ENCODE measurements at regions not wholly inside any gene's neighbourhood (a gene's known extent, or its start where the extent isn't known, plus 50 kb on each side); places are given as distances from the start of the nearest gene placed in this dataset.

DNA sequence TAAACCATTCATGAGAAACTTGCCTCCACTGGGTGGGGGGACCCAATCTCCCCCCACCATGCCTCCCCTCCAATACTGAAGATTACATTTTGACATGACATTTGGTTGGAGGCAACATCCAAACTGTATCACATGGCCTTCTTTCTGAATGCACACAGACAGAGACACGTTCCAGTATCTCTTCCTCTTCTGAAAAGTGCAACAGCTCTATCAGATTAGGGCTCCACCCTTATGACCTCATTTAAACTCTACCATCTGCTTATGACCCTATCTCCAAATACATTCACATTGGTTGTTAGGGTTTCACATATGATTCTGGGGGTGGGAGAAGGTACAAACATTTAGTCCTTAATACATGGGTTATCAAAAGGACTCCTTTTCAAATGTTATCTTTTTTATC is 481.8 kb upstream of the NFIA start:
- Histone ChIP-seq H3K23ac (ENCODE audit: insufficient read length) (no peak overlapping the region), H2BK12ac (ENCODE audit: low read depth, low read length) (no peak overlapping the region), H4K5ac (ENCODE audit: insufficient read length, low read depth, low read length) (no peak overlapping the region), H3K27me3 (replicated peaks in 1 of 4; ENCODE audit: control insufficient read depth in 3 of 4, extremely low read depth in 1 of 4, insufficient read depth in 3 of 4, low read length in 3 of 4) (no peaks in the 10 kb centered on the region), H3K56ac (replicated peaks; ENCODE audit: insufficient read length, low read depth, low read length) (no peak overlapping the region), H3K4me3 (ENCODE audit: extremely low read depth in 1 of 4, insufficient read depth in 2 of 4, low read depth in 3 of 4, low read length in 4 of 4) (no peak overlapping the region), H3K79me1 (ENCODE audit: low read depth, low read length) (no peaks in the 10 kb centered on the region), H2BK5ac (ENCODE audit: low read depth, low read length) (no peak overlapping the region), H3K4me2 (ENCODE audit: insufficient read depth in 1 of 2, low read depth in 2 of 2, low read length in 2 of 2) (no peak overlapping the region), H3K18ac (ENCODE audit: extremely low read depth, low read length) (no peak overlapping the region), H2BK20ac (ENCODE audit: low read length) (no peak overlapping the region), H4K20me1 (replicated peaks in 1 of 2; ENCODE audit: control insufficient read depth in 1 of 2, insufficient read depth in 2 of 2, low read length in 2 of 2) (no peaks in the 10 kb centered on the region), H3K9ac (replicated peaks in 1 of 4; ENCODE audit: extremely low read depth in 1 of 4, low read depth in 3 of 4, low read length in 3 of 4) (no peak overlapping the region), H2BK15ac (ENCODE audit: low read length) (no peak overlapping the region), H3K36me3 (ENCODE audit: control insufficient read depth in 2 of 4, insufficient read depth in 4 of 4, low read length in 3 of 4) (no peaks in the 10 kb centered on the region), H3K4ac (replicated peaks; ENCODE audit: insufficient read length, low read depth, low read length) (no peak overlapping the region), H4K91ac (replicated peaks; ENCODE audit: insufficient read length, low read length) (no peak overlapping the region), H4K8ac (ENCODE audit: extremely low read depth, insufficient read depth, low read length) (no peak overlapping the region), H3K23me2 (ENCODE audit: low read depth, low read length) (no peaks in the 10 kb centered on the region; the same call in 1 of the 2 replicates), H3K79me2 (ENCODE audit: control insufficient read depth in 1 of 2, insufficient read depth in 2 of 2, low read length in 2 of 2) (no peaks in the 10 kb centered on the region), H2AK5ac (ENCODE audit: low read depth, low read length) (no peak overlapping the region), H2AFZ (ENCODE audit: low read length) (no peak overlapping the region), H3K9me3 (ENCODE audit: insufficient read depth in 2 of 2, low read depth in 1 of 2, low read length in 1 of 2) (peaks cover 0 to 3% of the 10 kb centered on the region in 2 experiments; a peak in 1 of 4 replicates), H3K14ac (ENCODE audit: insufficient read length) (no peak overlapping the region), H3K27ac (ENCODE audit: low read depth, low read length) (no peak overlapping the region), H2BK120ac (replicated peaks; ENCODE audit: low read depth, low read length) (no peak overlapping the region), H3K4me1 (replicated peaks in 1 of 4; ENCODE audit: control insufficient read depth in 3 of 4, insufficient read depth in 4 of 4, low read length in 3 of 4) (no peaks in the 10 kb centered on the region)
- ChIA-PET POLR2A (ENCODE audit: partially characterized antibody) (no interaction called here), CTCF (ENCODE audit: partially characterized antibody) (interaction anchor here (1.1 to 1.7 kb wide), 2 partner anchors 164 to 319 kb away, joined by 3 to 5 read pairs; no protein-coding TSS in a partner anchor)
- WGBS, 2 experiments (ENCODE audit: extremely low coverage in 1 of 2, insufficient coverage in 1 of 2, insufficient read length in 1 of 2, insufficient replicate concordance in 2 of 2, low coverage in 1 of 2, low lambda C conversion rate in 2 of 2, missing lambda C conversion rate in 1 of 2) = 86% methylated on average over 1 of the region's 1 CpG; no CpG with 5 or more reads in 1 of the 2 experiments
- DNase-seq (ENCODE audit: low read depth in 1 of 2, low spot score in 2 of 2) (no peak), FAIRE-seq (no peak)
- TF ChIP-seq, protein P1, sequence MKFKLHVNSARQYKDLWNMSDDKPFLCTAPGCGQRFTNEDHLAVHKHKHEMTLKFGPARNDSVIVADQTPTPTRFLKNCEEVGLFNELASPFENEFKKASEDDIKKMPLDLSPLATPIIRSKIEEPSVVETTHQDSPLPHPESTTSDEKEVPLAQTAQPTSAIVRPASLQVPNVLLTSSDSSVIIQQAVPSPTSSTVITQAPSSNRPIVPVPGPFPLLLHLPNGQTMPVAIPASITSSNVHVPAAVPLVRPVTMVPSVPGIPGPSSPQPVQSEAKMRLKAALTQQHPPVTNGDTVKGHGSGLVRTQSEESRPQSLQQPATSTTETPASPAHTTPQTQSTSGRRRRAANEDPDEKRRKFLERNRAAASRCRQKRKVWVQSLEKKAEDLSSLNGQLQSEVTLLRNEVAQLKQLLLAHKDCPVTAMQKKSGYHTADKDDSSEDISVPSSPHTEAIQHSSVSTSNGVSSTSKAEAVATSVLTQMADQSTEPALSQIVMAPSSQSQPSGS (IDR thresholded peaks at IDR 0.05; ENCODE audit: low read length) = no peak
- TF ChIP-seq KDM5A (IDR thresholded peaks at IDR 0.05; ENCODE audit: low read length) (no peak), CHD1 (IDR thresholded peaks at IDR 0.05; ENCODE audit: low read depth, low read length) (no peak), POLR2AphosphoS5 (IDR thresholded peaks at IDR 0.05; ENCODE audit: low read depth, low read length) (no peak), RFX5 (IDR thresholded peaks at IDR 0.05; ENCODE audit: borderline replicate concordance, low read depth, low read length) (no peak), EZH2 (IDR thresholded peaks at IDR 0.05; ENCODE audit: low read depth, low read length, severe bottlenecking) (no peak), ASH2L (IDR thresholded peaks at IDR 0.05; ENCODE audit: low read length) (no peak), BCL11A (IDR thresholded peaks at IDR 0.05; ENCODE audit: low read depth in 2 of 2, low read length in 2 of 2) (no peak), CBX8 (IDR thresholded peaks at IDR 0.05; ENCODE audit: borderline replicate concordance, low read depth, low read length) (no peak), HDAC6 (IDR thresholded peaks at IDR 0.05; ENCODE audit: low read depth, low read length) (no peak), BACH1 (IDR thresholded peaks at IDR 0.05; ENCODE audit: low read length) (no peak), GABPA (IDR thresholded peaks at IDR 0.05; ENCODE audit: borderline replicate concordance, insufficient read depth, low read length) (no peak), KDM4A (IDR thresholded peaks at IDR 0.05; ENCODE audit: low read depth, low read length, severe bottlenecking) (no peak)
